Transverse colon (tissue), 4 donors: ENCODE measurements at regions not wholly inside any gene's neighbourhood (a gene's known extent, or its start where the extent isn't known, plus 50 kb on each side); places are given as distances from the start of the nearest gene placed in this dataset.

ENCODE experiments used
- EP300 ChIP-seq: sonication (generic); formaldehyde crosslinking; IDR thresholded peaks from one replicate; pipeline ENCODE4 v1.6.1; 2017; ENCODE audit warnings: antibody characterized with exemption, low read depth
- POLR2A ChIP-seq: fragments of 450-650 bp; IDR thresholded peaks from one replicate; pipeline ENCODE4 v1.6.1; 2016; ENCODE audit warnings: antibody characterized with exemption, mild to moderate bottlenecking, moderate library complexity
- POLR2AphosphoS5 ChIP-seq, 3 donors: sonication (generic); formaldehyde crosslinking; IDR thresholded peaks; one replicate each; pipeline ENCODE4 v1.6.1; 2016; ENCODE audit warnings: antibody characterized with exemption in 3 of 3
- TF ChIP-seq, protein P1 (sequence below), 5 experiments: fragments of 200-600 bp in 3 of 5; fragments of 450-650 bp in 2 of 5; sonication (generic) in 3 of 5; IDR thresholded peaks; 1 replicate in 2 of 5; 2 replicates in 3 of 5; pipeline ENCODE4 v1.5.1; 2016 to 2017; ENCODE audit warnings: antibody characterized with exemption in 5 of 5, inconsistent platforms in 3 of 5, mild to moderate bottlenecking in 2 of 5, moderate library complexity in 1 of 5

DNA sequence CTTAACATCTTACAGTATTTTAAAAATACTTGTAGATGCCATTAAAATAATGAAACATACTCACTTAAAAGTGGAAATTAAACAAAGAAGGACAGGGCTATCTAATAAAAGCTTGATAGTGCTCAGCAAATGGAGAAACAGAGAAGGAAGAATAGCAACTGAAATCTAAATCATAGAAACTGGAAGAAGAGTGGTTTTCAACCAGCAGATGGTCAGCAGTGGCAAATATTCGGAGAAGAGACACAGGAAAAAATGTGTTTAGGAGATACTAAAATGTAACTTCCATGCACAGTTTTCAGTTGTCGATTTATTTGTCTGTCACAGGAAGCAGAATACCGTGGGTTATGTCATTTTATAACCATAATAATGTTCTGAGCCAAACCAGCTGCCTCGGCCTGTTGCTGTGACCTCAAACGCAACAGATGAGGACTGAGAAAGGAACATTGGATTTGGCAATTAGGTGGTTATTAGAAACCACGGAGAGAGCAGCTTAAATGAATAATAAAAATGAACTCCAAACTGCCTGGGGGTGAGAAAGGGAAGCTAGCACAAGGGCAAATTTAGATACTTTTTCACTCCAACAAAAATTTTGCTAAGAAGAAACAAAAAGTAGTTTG lies 246.6 kb upstream of the KCNMB2 start:
- TF ChIP-seq, protein P1, sequence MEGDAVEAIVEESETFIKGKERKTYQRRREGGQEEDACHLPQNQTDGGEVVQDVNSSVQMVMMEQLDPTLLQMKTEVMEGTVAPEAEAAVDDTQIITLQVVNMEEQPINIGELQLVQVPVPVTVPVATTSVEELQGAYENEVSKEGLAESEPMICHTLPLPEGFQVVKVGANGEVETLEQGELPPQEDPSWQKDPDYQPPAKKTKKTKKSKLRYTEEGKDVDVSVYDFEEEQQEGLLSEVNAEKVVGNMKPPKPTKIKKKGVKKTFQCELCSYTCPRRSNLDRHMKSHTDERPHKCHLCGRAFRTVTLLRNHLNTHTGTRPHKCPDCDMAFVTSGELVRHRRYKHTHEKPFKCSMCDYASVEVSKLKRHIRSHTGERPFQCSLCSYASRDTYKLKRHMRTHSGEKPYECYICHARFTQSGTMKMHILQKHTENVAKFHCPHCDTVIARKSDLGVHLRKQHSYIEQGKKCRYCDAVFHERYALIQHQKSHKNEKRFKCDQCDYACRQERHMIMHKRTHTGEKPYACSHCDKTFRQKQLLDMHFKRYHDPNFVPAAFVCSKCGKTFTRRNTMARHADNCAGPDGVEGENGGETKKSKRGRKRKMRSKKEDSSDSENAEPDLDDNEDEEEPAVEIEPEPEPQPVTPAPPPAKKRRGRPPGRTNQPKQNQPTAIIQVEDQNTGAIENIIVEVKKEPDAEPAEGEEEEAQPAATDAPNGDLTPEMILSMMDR (IDR thresholded peaks at IDR 0.05) = no peak
- peak in 1 of 3 donors; percentile 43 for TF ChIP-seq POLR2AphosphoS5 (IDR thresholded peaks at IDR 0.05)
- TF ChIP-seq POLR2A = no peak
- no peak for TF ChIP-seq EP300
